Transverse colon (tissue), 3 donors: ENCODE measurements at regions not wholly inside any gene's neighbourhood (a gene's known extent, or its start where the extent isn't known, plus 50 kb on each side); places are given as distances from the start of the nearest gene placed in this dataset.

Experiments
- EP300 ChIP-seq: sonication (generic); formaldehyde crosslinking; IDR thresholded peaks from one replicate; pipeline ENCODE4 v1.6.1; 2017; ENCODE audit warnings: antibody characterized with exemption, low read depth
- POLR2A ChIP-seq: fragments of 450-650 bp; IDR thresholded peaks from one replicate; pipeline ENCODE4 v1.6.1; 2016; ENCODE audit warnings: antibody characterized with exemption, mild to moderate bottlenecking, moderate library complexity
- TF ChIP-seq, protein P1 (sequence below), 5 experiments: fragments of 200-600 bp in 3 of 5; fragments of 450-650 bp in 2 of 5; sonication (generic) in 3 of 5; IDR thresholded peaks; 1 replicate in 2 of 5; 2 replicates in 3 of 5; pipeline ENCODE4 v1.5.1; 2016 to 2017; ENCODE audit warnings: antibody characterized with exemption in 5 of 5, inconsistent platforms in 3 of 5, mild to moderate bottlenecking in 2 of 5, moderate library complexity in 1 of 5

DNA sequence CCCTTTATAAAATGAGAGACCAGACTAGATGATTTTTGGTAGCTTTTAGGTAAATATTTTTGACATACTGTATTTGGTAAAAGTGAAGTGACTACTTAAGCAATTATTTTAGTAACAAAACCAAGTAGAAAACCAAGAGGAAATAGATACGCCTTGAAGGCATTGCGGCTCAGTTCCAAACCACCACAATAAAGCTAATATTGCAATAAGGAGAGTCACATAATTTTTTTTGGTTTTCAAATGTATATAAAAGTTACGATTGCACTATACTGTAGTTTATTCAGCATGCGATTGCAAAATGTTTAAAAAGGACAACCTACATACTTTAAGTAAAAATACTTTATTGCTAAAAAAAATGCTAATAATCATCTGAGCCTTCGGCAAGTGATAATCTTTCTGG lies 581.7 kb upstream of the POT1 start:
- TF ChIP-seq, protein P1, sequence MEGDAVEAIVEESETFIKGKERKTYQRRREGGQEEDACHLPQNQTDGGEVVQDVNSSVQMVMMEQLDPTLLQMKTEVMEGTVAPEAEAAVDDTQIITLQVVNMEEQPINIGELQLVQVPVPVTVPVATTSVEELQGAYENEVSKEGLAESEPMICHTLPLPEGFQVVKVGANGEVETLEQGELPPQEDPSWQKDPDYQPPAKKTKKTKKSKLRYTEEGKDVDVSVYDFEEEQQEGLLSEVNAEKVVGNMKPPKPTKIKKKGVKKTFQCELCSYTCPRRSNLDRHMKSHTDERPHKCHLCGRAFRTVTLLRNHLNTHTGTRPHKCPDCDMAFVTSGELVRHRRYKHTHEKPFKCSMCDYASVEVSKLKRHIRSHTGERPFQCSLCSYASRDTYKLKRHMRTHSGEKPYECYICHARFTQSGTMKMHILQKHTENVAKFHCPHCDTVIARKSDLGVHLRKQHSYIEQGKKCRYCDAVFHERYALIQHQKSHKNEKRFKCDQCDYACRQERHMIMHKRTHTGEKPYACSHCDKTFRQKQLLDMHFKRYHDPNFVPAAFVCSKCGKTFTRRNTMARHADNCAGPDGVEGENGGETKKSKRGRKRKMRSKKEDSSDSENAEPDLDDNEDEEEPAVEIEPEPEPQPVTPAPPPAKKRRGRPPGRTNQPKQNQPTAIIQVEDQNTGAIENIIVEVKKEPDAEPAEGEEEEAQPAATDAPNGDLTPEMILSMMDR (IDR thresholded peaks at IDR 0.05), result no peak
- TF ChIP-seq POLR2A (no peak), EP300 (no peak)
